ENCODE measurements at regions not wholly inside any gene's neighbourhood (a gene's known extent, or its start where the extent isn't known, plus 50 kb on each side); places are given as distances from the start of the nearest gene placed in this dataset.

GRCh38 chrX:65610481-65610880 is 57.0 kb upstream of the MSN start:
- no peak for ATAC-seq
- H3K4me1 ChIP-seq = peaks cover 0 to 12% (median 0%) of the 10 kb centered on the region in 4 donors
- intact Hi-C loops (cut with DNase I) = no loop called here
- H3K27me3 ChIP-seq = no peaks in the 10 kb centered on the region
- H3K4me3 ChIP-seq = no peak overlapping the region
- H3K27ac ChIP-seq = no peak overlapping the region
- H3K36me3 ChIP-seq = no peaks in the 10 kb centered on the region
- no peak for DNase-seq
- TF ChIP-seq, protein P1, sequence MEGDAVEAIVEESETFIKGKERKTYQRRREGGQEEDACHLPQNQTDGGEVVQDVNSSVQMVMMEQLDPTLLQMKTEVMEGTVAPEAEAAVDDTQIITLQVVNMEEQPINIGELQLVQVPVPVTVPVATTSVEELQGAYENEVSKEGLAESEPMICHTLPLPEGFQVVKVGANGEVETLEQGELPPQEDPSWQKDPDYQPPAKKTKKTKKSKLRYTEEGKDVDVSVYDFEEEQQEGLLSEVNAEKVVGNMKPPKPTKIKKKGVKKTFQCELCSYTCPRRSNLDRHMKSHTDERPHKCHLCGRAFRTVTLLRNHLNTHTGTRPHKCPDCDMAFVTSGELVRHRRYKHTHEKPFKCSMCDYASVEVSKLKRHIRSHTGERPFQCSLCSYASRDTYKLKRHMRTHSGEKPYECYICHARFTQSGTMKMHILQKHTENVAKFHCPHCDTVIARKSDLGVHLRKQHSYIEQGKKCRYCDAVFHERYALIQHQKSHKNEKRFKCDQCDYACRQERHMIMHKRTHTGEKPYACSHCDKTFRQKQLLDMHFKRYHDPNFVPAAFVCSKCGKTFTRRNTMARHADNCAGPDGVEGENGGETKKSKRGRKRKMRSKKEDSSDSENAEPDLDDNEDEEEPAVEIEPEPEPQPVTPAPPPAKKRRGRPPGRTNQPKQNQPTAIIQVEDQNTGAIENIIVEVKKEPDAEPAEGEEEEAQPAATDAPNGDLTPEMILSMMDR (IDR thresholded peaks at IDR 0.05) = no peak
- no peak for TF ChIP-seq POLR2A (IDR thresholded peaks at IDR 0.05)
- H3K9me3 ChIP-seq = no peaks in the 10 kb centered on the region

GRCh38 chrX:65610040-65610439 is 57.4 kb upstream of the MSN start:
- TF ChIP-seq, protein P1 (IDR thresholded peaks at IDR 0.05) = no peak
- no peak for TF ChIP-seq POLR2A (IDR thresholded peaks at IDR 0.05)
- intact Hi-C loops (cut with DNase I) = no loop called here
- H3K4me1 ChIP-seq = peaks cover 0 to 12% (median 0%) of the 10 kb centered on the region in 4 donors
- H3K9me3 ChIP-seq = no peaks in the 10 kb centered on the region
- DNase-seq (no peak), ATAC-seq (peak; percentile 72 to 92 (median 82))
- no peaks in the 10 kb centered on the region for H3K36me3 ChIP-seq
- WGBS (ENCODE audit: insufficient coverage, low coverage, low lambda C conversion rate, missing lambda C conversion rate) = 12% methylated on average over 3 of the region's 3 CpGs
- H3K27ac ChIP-seq = no peak overlapping the region
- H3K4me3 ChIP-seq = no peak overlapping the region
- H3K27me3 ChIP-seq = no peaks in the 10 kb centered on the region

- no peaks in the 10 kb centered on the region for H3K9me3 ChIP-seq
- intact Hi-C loops (cut with DNase I) = no loop called here
- no peak for DNase-seq
- no peak for TF ChIP-seq POLR2A (IDR thresholded peaks at IDR 0.05)
- TF ChIP-seq, protein P1 (IDR thresholded peaks at IDR 0.05) = no peak
- ATAC-seq = no peak
- H3K27ac ChIP-seq = no peak overlapping the region
- peaks cover 0 to 12% (median 0%) of the 10 kb centered on the region in 4 donors for H3K4me1 ChIP-seq
- no peak overlapping the region for H3K4me3 ChIP-seq
- 50% methylated on average over 2 of the region's 4 CpGs for WGBS (ENCODE audit: insufficient coverage, low coverage, low lambda C conversion rate, missing lambda C conversion rate)
- no peaks in the 10 kb centered on the region for H3K36me3 ChIP-seq
- no peaks in the 10 kb centered on the region for H3K27me3 ChIP-seq
Measured at GRCh38 chrX:65609237-65609636, 58.2 kb upstream of the MSN start.

GRCh38 chrX:65608026-65608425 is 59.4 kb upstream of the MSN start:
- 74% methylated on average over 3 of the region's 3 CpGs for WGBS (ENCODE audit: insufficient coverage, low coverage, low lambda C conversion rate, missing lambda C conversion rate)
- H3K4me3 ChIP-seq = no peak overlapping the region
- ATAC-seq (peak in 1 of 4 donors; percentile 21), DNase-seq (no peak)
- TF ChIP-seq, protein P1 (IDR thresholded peaks at IDR 0.05) = no peak
- TF ChIP-seq POLR2A (IDR thresholded peaks at IDR 0.05) = no peak
- H3K4me1 ChIP-seq = peaks cover 0 to 12% (median 0%) of the 10 kb centered on the region in 4 donors
- intact Hi-C loops (cut with DNase I) = no loop called here
- no peaks in the 10 kb centered on the region for H3K36me3 ChIP-seq
- no peak overlapping the region for H3K27ac ChIP-seq
- no peaks in the 10 kb centered on the region for H3K27me3 ChIP-seq
- no peaks in the 10 kb centered on the region for H3K9me3 ChIP-seq

All from right lobe of liver (tissue), 6 donors.